ENCODE measurements at regions not wholly inside any gene's neighbourhood (a gene's known extent, or its start where the extent isn't known, plus 50 kb on each side); places are given as distances from the start of the nearest gene placed in this dataset.

DNA sequence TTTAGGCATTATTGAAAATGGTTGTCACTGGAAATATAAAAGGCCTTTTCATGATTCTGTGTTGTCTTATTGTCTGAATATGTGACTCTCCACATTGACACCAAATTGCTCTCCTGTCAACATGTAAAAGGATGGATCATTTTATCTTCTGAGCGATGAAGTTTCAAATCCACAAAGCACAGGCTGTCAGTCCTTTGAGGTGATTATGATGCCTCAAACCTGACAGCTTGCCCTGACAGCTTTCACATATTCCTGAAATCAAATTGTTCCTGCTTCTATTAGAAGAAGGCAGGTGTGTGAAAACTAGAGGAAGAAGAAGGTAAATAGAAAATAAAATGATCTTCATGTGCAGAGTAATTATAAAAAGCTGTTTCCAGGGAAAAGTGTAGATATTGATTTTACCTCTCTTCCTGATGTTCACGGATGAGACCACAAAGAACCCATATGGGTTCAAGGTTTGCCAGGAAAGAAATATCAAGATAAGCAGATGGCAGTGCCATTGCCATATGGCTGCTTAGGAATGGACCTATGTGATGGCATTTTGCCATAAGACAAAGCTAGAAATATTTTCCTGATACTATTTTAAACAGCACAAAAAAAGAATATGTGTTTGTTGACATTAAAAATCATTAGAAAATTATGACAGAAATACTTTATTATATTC, 1006.3 kb upstream of the AGA start:
- DNase-seq = peak; percentile 23

DNA sequence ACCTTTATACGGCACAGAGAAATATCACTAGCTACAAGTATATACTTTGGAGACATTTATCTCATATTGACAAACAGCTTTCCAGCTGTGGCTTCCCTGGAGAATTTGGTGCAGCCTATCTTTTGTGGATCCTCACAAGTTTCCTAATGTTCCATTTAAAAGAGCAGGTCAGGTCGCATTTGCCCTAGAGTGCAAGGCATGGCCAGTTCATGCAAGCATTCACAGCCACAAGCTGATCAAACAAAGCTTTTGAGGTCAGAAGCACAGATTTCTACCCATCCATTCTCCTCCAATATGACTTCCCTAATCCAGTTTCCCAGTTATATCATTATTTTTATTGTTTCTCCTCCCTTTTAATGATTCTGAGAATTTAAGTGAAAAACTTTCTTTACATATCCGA, 1008.4 kb upstream of the AGA start:
- no peak for DNase-seq

DNA sequence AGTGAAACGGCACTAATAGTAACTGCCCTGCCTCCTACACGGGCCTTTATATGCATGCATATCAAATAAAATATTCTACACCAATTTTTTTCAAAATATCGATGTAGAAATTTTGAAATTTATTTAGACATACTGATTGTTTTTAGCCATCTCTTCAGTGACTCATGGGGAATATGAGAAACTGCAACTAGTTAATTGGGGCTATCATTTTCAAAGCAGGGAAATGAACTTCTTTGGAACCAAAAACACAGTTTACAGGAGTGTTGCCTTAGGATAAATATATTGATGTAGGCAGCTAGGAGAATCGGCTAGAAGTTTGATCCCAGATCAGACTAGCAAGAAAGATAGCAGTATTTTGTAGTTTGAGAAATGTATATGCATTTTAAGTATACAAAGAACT, 1010.8 kb upstream of the AGA start:
- no peak for DNase-seq

DNA sequence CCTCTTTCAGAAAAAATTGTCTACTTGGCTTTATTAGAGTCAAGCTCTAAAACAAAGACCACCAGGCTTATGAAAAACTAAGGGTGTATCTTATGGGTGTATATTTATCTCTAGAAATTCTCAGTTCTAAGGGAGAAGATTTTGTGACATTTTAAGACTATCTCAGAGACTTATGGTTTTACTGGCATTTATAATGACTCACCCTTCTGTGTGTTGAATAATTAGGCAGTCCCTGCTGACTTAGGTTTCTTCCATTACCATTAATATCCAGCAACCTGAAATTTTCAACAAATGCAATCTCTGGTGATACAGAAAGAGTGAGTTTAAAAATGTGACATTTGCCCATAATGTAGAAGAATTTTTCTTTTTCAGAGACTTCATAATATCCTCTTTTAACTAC, 1015.0 kb upstream of the AGA start:
- no peak for DNase-seq

DNA sequence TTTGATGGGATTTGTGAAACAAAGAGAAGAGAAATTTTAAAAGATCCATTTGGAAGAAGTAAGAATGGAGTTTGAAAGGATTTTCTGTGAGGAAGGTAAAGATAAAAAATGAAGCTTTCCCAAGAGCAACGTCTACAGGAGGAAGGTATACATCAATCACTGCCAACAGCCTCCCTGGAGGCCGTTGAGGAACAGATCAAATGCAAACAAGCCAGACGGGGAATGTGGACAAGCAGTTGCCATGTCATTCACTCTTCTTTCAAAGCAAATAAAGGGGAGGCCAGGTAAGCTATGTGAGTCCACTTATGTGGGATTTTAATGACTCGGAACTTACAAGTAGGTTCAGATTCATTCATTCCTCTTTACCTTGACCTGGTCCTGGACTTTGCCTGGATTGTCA, 1020.5 kb upstream of the AGA start:
- DNase-seq = no peak

DNA sequence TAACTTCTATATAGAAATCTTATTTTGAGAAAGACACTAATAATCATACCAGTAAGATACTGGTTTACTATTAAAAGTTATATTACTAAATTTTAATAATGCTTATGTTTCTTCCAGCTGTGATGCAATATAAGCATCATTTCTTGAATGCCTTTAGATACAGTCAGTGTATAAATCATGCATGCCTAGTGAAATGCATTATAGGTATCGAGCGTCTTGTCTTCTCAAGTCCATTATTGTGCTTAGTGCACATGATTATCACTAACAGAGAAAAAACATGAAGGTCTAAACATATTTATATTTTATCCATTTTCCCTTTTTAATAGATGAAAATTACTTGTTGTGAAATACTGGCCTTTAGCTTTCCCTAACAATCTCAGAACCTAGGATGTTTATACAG, 1021.5 kb upstream of the AGA start:
- no peak for DNase-seq

DNA sequence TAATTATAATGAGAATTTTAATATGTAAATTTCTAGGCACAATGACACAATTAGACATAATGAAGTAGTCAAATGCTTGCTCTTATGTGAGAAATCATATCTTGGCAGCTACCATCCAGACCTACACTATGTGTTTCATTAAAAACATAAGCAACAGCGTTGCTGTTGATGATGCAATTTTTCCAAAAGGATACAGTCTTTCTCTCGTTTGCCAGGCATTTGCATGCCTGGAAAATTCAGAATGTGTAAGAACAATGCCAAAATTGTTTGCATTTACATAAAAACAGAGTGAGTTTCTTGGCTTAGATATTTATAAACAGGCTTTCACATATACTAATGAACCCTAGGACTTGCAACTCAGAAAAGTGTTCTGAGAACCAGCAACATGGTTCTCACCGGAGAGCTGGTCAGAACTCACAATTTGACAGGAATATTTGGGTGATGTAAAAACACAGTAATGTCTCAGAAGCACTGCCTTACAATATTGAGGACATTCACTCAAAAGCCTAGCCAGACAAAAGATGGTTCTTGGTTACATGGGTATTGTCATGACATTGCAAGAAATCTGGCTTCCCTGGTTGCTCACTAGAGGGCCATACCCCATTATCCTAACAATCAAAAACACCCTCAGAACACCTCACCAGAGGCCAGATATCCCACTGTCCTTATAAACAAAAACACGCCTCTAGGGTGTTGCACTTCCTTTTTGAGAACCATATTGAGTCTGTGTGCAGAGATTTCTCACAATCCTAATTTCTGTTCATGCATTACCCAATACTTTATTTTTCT, 1029.0 kb upstream of the AGA start:
- no peak for DNase-seq

DNA sequence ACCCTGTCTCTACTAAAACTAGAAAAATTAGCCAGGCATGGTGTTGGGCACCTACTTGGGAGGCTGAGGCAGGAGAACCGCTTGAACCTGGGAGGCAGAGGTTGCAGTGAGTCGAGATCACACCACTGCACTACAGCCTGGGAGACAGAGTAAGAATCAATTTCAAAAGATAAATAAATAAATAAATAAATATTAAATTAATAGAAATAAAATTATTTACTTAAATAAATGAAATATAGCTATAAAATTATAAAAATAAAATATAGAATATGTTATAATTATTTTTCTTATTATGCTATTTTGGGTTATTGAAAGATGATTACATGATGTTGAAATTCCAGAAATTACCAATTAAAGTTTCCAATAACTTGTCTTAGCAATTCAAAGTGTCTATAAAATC, 1029.8 kb upstream of the AGA start:
- DNase-seq = no peak

DNA sequence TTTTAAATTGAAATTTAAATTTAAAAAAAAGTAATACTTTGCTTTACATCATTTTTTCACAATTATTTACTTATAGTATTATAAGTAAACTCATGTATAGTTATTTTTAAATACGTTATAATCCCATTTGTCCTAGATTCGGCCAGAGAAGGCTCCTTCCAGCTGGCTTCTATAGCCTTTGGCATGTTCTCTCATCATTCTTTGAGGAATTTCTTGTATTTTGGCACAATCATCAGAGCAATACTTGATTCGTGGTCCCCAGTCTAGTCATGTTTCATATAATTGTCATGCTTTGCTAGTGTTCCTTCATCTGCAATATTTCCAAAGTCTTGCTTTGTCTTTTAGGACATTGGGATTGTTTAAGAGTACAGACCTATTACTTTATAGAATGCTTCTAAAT, 1037.9 kb upstream of the AGA start:
- no peak for DNase-seq

DNA sequence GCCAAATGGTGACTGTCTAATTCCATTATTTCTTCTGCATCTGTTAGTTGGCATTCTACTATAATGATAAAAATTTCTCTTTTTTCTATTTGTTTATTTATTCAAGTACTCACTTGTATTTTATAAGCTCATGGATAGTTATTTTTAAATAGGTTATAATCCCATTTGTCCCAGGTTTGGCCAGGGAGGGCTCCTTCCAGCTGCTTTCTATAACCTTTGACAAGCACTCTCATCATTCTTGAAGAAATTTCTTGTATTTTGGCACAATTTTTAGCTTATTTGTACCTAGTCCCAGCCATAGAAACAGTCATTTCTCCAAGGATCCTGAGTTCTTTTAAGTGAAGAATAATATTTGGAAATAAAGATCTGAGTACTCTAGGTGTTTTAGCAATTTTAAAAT, 1038.6 kb upstream of the AGA start:
- no peak for DNase-seq

DNA sequence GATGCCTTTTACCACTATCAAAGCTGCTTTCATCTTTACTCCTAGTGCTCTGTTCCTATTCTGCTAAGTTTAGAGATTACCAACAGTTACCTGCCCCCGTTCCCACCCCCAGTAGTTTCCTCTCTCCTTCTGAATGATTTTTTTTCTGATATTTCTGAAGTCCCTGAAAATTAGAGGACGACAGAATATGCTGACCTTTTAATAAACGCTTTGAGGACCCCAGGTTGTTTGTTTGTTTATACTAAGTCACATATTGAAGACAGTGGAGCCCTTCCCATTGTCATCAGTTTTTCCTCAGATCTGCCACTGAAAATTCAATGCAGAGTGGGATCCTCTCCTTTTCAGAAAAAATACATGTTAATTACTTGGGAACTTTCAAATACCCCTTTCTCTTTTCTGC, 1039.3 kb upstream of the AGA start:
- no peak for DNase-seq

DNA sequence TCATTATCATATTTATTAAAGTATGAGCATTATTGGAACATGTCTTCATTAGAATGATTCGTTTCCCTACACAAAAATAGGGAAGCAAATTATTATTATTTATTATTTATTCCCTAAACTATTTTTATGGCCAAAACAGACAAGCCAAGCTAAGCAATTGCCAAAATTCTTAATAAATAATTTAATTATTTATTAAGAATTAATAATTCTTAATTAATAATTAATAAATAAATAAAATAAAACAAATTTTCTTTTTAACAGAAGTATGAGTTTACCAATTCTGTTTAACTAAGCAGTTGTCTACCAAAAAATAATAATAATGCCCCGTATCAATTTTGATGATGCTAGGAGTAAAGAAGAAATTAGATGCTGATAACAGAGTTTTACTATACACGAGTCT, 1080.8 kb upstream of the AGA start:
- DNase-seq = no peak

DNA sequence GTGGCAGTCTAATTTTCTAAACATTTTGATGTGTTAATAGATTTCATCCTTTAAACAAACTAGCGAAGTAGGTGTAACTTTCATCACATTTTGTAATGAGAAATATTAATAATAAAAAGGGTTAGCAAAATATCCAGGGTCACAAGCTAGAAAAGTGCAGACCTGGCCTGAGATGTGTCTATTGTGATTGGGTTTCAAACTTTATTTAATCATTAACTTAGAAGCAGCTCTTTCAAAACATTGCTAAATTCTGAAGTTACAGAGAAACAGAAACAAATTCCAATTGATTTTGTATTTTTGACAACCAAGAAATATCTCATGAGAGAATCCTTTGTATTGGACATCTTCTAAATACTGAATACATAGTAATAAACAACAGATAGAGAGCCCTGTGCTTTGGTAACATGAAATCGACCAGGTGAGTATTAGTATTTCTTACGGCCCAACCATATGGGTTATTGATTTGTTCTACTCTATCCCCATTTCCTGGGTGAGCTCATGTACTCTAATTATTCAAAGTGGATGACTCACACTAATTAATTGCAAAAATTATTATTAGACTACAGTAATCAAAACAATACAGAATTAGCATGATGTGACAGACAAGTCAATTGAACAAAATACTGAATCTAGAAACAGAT, 1093.8 kb upstream of the AGA start:
- no peak for DNase-seq

DNA sequence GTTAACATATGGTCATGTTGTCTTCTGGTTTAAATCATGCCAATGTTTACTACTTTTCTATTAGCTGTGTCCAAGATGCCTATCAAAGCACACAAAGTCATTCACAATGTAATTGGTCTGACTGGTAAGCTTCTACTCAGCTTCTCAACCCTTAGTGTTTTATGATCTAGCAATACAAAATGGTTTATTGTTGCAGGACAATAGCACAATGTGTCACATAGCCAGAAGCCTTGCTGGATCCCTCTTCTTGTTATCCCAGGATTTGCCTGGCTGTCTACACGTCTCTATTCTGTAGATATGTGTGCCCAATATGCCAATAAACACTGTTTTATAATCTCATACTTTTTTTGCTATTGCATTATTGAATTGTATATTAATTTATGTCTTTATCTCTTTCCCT, 1111.0 kb upstream of the AGA start:
- DNase-seq = no peak

DNA sequence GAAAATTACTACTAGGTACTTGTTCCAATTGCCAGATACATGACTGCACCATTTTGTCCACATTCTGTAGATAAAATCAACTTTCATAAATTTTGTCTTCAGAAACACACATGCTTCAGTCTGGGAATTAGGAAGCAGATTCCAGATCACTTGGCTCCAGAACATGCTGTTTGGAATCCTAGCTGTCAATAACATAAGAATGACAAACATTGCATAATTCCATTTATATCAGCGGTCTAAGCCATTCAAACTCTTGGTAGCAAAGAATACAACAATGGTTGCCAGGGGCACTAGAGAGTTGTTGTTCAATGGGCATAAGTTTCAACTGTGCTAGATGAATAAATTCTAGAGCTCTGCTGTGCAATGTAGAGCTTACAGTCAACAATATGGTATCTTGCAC, 1112.1 kb upstream of the AGA start:
- DNase-seq = no peak

DNA sequence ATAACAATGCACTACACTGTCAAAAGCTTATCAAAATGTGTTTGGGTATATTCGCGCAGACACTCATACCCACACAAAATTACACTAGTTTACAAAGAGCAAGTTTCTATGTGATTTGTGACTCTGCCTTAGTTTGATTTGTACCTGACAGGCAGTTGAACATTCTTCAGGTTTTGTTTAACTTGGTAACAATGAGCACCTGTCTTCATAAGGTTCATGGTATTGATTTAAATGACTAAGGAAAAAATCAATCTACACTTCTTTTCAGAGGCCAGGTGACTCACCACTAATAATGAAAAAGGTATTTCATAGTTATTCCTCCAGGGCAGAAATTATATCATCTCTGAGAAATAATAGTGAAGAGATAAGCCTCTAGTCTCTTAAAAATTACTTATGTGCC, 1114.6 kb upstream of the AGA start:
- DNase-seq = no peak

DNA sequence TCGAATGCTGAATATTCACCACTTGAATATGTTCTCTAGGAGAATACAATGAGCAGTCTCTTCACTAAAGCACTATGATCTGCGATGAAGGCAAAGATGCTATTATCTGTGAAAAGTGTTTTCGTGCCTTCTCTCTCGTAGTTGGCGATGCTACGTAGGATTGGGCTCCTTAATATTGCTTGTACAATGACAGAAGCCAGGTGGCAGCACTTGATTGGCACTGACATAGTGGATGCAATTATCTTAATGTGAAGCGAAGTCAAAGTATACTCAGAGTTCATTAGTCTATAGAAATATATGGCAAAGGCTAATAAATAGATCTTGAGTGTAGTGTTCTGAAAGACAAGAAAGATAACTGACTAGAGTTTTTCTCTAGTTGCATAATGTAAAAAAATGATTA, 1135.7 kb upstream of the AGA start:
- DNase-seq = no peak

DNA sequence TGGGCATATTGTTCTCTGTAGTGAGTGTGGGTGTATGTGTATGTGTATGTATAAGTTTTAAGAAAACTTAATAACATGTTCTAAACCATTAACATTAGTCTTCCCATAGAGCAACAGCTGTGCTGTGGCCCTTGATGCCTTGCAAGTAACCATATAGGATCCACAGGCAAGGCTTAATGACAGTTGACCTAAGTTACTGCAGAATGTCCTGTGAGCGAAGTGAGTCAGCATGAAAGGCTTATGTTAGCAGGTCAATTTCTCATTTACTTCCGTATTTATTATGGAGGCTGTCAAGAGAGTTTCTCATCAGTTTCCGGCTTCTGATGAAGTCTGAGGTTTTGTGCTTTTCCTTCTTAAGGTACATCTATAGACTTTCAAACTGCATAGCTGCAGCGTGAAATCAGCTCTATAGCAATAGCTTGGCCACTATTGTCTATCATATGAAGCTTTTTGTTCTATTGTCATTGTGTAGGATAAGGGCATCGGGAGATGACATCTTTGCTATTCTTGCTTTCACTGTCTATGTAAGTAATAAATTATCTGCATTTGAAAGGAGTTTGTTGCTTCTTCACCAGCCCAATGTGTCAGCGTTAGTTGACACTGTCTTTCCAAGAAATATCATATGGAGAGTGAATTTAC, 1153.4 kb upstream of the AGA start:
- DNase-seq = no peak

DNA sequence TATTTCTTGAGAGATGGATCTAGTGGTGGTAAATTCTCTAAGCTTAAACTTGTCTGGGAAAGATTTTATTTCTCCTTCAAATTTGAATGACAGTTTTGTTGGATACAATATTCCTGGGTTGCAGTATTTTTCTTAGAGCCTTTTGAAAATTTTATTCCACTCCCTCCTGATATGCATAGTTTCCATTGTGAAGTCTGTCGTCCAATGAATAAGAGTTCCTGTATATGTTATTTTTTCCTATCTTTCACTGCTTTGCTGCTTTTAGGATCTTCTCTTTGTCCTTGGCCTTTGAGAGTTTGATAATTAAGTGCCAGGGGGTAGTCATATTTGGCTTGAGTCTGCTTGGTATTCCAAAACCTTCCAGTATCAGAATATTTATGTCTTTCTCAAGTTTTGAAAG, 1156.4 kb upstream of the AGA start:
- DNase-seq = no peak

DNA sequence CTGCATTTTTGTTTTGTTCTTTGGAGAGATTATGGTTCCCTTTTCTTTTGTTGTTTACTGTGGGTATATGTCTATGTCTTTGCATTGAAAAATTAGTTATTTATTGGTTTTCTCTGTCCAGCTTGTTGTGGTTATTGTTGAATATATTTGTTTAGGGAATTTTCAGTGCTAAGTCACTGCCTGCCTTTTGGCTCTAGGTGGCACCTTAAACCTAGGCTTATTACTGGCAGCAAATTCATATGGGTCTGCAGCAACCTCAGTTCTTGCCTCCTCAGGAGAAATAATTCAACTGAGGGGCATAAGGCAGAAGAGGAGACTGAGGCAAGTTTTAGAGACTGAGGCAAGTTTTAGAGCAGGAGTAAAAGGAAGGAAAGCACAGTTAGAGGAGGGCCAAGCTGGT, 1157.3 kb upstream of the AGA start:
- DNase-seq = no peak

DNA sequence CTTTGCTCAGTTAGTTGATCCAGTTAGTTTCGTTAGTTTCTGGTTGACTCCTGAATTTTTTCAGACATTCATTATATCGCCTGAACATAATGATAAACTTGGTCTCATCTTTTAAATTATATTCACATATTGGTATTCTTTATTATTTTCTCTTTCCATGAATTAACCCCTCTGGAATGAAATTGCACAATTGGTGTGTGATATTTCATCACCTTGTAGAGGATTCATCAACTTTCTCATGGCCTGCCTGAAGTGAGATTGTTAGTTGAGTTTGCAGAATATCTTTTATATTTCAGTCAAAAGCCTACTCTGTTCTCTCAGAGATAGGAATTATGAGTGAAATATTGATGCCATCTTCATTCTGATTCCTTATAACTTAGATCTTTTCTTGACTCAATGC, 1160.6 kb upstream of the AGA start:
- DNase-seq = no peak

DNA sequence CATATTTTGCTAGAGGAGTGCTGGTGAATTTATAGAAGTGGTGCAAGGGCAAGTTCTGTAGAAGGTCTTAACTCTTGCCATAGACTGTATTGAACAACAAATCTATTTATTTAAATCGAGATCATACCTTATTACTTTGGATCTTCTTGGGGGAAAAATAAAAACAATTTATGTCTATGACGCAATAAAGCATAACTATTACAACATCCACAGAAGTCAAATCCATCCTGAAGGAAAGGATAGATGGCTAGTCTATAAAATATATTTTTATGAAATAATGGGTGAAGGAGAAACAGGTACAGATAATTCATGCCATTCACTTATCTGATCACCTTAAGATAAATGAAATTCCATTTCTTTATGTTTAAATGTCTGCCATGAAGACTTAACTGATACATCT, 1168.8 kb upstream of the AGA start:
- no peak for DNase-seq

DNA sequence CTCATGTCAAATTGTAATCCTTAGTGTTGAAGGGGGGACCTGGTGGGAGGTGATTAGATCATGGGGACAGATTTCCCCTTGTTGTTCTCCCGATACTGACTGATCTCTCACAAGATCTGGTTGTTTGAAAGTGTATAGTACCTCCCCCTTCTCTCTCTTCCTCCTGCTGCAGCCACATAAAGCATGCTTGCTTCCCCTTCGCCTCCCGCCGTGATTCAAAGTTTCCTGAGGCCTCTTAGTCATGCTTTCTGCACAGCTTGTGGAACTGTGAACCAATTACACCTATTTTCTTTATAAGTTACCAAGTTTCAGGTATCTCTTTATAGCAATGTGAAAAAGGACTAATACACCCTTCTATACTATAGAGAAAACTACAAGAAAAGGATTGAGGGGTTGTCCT, 1170.5 kb upstream of the AGA start:
- DNase-seq = no peak

DNA sequence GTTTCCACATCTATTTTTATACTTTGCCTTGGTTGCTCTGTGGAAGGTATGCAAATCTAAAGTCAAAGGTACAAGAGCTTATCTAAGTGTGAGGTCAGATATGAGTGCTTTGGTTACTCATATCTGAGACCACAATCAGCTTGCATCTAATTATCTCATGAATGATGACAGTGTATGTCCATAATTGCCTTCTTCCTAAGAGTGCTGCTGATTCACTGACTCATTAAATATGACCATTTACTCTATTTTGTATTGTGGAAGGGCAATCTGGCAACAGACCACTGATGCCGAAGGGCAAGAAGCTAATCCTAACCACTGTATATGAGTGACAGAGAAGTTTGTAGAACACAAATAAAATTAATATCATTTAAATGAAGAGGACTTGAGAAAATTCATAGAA, 1190.2 kb upstream of the AGA start:
- no peak for DNase-seq
